HG02943 (cell line): ENCODE measurements at regions not wholly inside any gene's neighbourhood (a gene's known extent, or its start where the extent isn't known, plus 50 kb on each side); places are given as distances from the start of the nearest gene placed in this dataset.
"Not testable (repeated sequence)": the region's sequence is repeated elsewhere in the genome, so short reads cannot be mapped to it uniquely, and the experiment has no call there.

Source experiments
- ATAC-seq: cut with Tn5 transposase; IDR thresholded peaks from one replicate; pipeline ENCODE4 v1.9.1; 2021; ENCODE audit warnings: mild to moderate bottlenecking, low read depth, moderate library complexity; ENCODE audit not compliant: unreplicated experiment

DNA sequence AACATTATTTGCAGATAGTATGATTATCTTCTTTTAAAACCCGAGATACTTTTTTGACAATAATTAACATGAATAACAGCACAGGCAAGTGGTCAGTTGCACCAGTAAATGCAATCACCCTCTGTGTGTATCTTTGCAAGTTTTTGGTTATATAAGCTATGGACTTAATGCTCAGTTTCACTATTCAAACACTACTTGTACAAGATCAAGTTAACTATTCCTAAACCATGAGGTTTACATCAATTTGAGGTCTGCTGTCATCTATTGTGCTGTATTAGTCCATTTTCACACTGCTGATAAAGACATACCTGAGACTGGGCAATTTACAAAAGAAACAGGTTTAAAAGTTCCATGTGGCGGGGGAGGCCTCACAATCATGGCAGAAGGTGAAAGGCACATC is 323.2 kb downstream of the NR4A2 start:
- ATAC-seq, result no peak

DNA sequence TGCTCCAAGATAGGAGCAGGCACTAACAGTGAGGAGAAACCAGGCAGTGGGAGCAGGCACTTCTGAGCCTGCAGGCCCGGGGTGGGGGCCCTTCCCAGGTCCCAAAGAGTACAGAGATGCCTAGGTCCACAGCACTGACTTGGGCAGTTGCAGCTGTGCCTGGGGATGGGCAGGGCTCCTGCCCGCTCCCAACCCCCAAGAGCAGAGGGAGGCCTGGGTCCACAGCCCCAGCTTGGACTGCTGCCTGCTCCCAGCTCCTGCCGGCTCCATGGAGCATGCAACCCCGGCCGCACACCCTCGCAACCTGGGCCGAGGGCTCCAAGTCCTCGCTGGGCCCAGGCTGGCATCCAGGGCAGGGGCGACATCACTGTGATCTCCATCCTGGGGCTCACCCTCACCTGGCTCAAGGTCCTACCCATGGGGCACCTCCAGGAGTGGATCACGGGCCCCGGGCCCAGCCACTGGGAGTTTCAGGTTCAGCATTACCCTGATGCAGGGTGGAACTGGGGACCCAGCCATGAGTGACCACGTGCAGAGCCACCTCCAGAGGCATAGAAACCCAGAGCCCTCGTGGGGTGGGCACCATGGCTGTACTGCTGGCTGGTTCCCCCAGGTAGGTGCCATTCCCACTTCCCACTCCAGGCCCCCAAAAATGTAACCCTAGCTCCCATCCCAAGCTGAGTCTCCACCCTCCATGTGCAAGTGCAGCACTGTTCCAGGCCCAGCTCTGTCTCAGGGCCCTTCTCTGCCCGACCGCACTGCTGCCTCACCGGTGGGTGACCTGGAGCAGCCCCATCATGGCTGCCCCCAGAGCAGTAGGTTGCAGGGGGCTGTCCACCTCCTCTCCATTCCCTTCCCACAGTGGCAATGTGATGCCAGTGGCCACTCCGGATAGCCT is 325.6 kb downstream of the NR4A2 start:
- no peak for ATAC-seq

DNA sequence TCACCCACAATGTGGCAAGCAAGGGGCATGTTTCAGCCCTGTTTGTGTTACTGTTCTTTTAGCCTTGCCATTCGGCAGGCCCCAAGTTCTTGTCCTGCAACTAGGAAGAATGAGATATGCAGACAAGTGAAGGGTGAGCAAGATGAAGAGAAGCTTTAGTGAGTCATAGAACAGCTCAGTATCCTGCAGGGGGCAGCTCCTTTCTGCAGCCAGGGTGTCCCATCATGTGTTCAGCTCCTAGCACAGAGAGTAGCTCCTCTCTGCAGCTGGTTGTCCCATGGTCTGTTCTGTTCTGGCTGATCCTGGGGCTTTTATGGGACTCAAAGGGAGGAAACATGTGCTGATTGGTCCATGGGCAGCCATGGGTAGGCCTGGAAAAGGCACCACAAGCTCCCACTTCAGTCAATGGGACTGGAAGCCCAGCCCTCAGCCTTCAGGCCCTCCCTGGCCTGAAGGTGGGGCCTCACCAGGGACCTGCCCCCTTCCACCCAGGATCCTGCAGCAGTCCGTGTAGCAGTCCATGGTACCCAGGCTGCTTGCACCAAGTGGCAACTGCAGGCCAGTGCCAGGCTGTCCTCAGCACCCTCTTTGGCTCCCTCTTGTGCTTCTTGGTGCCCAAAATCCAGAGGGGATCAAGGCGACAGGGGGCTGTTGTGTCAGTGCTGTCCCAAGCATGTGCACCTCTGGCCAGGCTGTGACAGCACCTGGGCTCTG is 326.4 kb downstream of the NR4A2 start:
- ATAC-seq, result no peak

DNA sequence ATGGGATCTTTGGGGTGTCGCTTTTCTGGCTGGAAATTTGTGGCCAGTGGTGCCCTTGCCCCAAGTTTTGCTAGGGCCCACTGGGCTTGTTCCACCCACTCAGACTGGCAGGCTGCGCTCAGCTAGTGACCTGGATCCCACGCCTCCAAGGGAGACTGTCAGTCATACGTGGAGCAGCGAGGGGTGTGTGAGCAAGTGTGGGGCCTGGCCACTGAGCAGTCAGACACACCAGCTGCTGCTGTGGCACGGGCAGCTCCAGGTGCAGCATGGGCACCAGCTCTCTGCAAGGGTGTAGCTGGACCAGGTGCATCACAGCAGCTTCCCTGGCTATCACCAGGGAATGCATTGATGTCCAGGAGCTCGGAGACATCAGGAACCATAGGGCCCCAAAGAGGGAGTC is 327.0 kb downstream of the NR4A2 start:
- ATAC-seq, result no peak

DNA sequence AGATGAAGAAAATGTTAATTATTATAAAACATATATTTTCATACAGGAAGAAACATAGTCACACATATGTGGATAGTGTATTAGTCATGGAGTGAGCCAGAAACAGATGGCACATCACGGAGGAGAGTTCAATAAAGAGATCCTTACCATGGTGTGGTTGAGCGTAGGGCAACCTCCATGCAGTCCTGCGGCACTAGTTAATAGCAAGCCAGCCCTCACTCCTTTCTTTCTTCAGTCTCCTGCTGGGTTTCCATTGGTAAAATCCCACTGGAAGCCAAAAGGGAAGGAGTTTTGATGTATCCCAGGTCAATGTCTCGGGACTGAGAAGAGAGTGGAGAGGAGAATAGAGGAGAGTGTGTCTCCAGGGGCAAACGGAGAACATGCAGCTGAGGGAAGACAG is 328.1 kb downstream of the NR4A2 start:
- no peak for ATAC-seq

DNA sequence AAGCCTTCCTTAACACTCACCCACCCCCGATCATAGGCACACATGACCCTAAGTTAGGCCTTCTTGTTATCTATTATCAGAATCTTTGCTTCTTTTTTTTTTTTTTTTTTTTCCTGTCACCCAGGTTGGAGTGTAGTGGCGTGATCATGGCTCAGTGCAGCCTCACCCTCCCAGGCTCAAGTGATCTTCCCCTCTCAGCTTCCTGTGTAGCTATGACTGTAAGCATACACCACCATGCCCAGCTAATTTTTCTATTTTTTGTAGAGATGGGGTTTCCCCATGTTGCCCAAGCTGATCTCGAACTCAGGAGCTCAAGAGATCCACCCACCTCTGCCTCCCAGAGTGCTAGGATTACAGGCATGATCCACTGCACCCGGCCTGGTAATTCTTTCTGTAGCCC is 328.7 kb downstream of the NR4A2 start:
- ATAC-seq, result no peak

DNA sequence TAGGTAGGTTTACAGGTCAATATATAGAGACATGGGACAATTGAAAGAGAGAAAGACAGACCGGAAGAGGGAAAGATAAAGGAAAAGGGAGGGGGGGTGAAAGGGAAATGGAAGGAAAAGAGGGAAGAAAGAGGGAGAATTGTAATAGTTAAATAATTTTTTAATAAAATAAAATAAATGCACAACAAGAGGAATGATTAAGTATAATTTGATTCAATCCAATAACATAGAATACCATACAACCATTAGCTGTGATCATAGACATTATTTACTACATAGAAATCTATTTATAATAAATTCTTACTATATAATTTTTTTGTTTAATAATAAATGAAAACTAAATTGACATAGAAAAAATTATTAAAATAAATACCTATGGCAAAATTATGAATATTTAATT is 330.7 kb downstream of the NR4A2 start:
- no peak for ATAC-seq

DNA sequence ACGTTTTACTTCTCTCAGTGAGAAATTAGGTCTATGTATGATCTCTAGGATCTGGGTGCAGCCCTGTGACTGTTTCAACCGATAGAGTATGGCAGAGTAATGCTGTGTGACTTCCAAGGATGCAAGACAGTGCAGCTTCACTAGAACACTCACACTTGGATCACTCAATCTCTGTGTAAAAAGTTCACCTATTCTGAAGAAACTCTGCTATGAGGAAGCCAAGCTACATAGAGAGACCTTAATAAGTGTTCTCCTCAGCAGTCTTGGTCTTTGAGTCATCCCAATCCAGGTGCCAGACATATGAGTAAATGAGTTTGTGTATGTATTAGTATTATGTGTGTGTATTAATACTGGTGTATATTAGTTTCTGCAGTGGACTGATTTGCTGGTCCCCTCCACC is 335.0 kb downstream of the NR4A2 start:
- ATAC-seq, result no peak

DNA sequence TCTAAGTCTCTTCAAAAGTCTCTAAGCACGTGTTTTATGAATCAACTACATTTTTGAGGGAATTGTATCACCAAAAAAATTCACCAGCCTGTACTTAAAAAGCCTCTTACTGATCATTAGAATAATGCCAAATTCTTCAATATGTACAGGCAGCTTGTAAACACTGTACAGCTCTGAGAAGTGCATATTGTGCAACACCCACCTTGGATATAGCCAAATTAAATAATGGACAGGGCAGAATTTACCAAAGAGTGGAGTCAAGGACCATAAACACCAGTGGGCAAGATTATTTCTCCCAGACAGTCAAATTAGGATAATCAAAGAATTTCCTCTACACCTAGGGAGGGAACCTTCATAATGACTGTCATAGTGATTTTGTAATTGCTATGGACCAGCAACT is 338.2 kb downstream of the NR4A2 start:
- ATAC-seq, result no peak

DNA sequence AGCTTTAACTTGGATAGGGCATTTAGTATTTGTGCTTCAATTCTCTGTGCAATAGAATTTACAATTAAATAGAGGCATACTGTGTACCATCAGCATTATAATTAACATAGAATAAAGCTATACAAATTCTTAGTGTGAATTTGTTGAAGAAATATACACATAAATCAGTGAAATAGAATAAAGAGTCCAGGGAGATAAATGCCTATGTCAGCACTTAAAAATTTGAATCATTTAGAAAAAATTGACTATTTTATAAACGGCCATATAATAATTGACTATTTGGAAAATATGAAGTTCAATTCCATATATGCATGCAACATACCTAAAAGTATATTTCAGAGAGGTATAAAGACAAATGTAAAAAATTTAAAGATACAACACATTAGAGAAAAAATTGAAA is 348.7 kb downstream of the NR4A2 start:
- no peak for ATAC-seq

DNA sequence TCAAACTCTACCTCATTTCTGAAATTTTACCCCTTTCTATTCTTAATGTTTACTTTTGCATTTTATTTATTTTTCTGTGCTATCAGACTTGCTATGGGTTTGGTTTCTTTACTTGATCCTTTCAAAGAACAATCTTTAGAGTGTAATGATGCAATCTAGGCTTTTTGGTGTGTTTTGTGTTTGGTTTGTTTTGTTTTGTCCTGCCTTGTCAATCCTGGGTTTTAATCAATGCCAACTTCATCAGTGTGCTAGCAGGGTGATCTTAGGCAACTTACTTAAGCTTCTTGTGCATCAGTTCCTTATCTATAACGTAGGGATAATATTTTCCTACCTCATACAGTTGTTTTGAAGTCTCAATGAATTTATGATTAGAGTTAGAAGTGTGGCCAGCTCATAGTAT is 350.4 kb downstream of the NR4A2 start:
- no peak for ATAC-seq

DNA sequence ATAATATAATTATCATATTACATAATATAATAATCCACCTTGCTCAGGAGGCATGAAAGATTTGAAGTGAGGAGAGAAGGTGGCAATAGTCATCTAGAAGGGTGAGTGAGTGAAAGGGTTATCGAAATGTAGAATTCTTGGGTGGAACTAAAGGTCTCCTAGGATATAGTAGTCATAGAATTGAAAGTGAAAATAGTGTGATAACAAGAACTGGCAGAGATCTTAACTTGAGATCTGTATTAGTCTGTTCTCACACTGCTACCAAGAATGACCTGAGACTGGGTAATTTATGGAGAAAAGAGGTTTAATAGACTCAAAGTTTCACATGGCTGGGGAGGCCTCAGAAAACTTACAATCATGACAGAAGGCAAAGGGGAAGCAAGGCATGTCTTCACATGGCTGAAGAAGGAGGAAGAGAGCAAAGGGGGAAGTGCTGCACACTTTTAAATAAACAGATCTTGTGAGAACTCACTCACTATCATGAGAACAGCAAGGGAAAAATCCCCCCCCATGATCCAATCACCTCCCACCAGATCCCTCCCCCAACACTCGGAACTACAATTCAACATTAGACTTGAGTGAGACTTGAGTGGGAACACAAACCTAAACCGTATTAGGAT is 351.5 kb downstream of the NR4A2 start:
- ATAC-seq, result no peak

DNA sequence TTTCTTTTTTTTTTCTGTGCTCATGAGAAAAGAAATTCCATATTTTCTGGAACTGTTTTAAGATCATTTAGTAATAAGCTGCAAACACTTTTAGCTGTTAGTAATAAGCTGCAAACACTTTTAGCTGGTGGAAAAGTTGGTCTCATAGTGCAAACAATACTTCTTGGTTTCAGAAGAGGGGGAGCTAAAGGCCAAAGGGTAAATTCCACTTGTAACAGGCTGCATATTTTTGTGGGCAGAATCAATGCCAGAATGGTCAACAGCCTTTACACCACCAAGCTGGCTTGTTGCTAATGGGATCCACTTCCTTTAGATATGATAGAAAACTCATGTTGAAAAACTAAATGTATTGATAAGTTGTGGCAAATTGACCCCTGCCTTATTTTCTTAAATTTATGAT is 356.8 kb downstream of the NR4A2 start:
- no peak for ATAC-seq

DNA sequence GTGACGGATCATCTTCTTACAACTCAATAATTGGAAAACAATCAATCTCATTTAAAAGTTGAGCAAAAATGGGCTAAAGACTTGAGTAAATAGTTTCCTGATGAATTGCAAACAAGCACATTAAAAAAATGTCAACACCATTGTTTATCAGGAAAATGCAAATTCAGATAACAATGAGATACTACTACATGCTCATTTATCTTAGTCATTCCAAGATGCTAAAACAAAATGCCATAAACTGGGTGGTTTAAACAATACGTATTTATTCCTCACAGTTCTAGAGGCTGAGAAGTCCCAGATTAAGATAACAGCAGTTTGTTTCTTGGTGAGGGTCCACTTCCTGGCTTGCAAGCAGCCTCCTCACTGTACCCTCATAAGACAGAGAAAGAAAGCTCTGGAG is 359.6 kb downstream of the NR4A2 start:
- no peak for ATAC-seq

DNA sequence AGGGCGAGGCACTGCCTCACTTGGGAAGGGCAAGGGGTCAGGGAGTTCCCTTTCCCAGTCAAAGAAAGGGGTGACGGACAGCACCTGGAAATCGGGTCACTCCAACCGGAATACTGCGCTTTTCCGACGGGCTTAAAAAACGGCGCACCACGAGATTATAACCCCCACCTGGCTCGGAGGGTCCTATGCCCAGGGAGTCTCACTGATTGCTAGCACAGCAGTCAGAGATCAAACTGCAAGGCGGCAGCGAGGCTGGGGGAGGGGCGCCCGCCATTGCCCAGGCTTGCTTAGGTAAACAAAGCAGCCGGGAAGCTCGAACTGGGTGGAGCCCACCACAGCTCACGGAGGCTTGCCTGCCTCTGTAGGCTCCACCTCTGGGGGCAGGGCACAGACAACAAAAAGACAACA is 366.5 kb downstream of the NR4A2 start:
- not testable (repeated sequence) for ATAC-seq

DNA sequence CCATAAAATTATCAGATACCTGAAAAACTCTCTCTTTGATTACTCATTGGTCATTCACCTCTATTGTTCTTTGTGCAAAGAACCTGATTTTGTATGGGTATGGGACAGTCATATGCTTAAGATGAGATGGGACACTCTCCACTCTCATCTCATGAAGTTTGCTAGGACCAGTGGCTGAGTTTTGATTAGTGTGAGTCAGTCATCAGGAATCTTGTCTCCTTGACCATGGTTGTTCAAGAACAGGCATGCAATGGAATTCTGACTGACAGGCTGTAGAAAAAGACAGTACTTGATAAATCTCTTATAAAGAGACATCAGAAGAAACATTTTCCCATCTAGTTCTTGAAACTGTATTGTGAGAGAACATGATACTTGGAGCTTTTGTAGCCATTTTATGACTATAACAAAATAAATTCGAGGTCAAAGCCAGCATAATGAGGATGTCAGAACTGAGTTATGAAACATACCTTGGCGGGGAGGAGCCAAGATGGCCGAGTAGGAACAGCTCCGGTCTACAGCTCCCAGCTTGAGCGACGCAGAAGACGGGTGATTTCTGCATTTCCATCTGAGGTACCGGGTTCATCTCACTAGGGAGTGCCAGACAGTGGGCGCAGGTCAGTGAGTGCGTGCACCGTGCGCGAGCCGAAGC is 367.0 kb downstream of the NR4A2 start:
- ATAC-seq, result no peak

DNA sequence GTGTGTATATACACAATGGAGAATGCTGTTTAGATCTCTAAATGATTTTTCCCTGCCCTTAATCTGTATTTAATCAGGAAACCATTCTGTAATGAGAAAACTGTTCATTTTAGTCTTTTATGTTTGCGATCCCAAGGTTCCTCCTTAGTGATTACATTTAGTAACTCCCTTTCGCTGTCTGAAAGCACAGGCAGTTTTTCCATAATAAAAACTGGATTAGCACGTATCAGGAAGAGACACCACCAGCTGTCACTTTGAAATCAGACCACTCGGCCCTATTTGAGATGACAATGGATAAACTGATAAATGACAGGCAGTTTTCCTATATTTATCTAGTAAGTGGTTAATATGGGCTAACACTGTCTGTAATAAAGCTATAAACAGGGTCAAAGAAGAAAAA is 370.9 kb downstream of the NR4A2 start:
- no peak for ATAC-seq

DNA sequence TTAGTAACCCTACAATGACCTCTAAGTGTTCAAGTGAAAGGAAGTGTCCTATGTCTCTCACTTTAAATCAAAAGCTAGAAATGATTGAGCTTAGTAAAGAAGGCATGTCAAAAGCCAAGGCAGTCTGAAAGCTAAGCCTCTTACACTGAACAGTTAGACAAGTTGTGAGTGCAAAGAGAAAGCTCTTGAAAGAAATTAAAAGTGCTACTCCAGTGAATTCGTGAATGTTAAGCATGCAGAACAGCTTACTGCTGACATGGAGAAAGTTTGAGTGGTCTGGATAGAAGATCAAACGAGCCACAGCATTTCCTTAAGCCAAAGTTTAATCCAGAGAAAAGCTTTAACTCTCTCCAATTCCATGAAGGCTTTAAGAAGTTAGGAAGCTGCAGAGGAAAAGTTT is 373.7 kb downstream of the NR4A2 start:
- ATAC-seq, result no peak

DNA sequence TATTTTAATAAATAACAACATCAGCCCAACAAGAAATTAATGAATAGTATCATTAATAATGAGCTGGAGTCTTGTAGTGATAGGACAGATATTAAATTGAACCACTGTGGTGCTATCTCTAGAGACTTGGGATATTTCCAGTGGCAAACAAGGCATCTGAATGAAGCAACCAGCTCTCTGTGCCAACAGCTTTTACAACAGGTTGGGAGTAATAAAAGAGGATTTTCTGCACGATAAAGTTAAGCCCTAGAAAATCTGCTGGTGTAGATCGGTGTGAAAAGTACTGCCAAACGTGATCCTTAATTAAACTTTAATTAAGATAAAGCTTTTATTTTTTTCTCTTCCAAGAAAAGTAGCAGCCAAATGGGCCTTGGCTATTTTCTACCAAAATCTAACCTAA is 385.5 kb downstream of the NR4A2 start:
- no peak for ATAC-seq

DNA sequence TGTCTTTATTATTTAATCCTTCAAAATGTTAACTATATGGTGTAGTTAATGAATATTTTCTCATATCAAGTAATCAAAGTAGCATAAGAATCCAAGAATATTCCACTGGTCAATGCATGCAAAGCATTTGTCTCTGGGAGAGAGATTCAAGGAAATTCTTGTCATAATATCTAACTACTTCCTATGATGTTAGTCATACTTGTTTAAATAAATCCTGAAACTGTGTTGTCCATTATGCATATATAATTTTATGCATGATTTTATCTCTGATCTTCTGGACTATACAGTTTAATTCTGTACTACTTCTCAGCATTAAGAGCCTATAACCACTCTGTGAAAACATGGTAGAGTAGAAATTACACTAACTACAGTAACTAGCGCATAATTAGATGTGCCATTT is 388.3 kb downstream of the NR4A2 start:
- ATAC-seq, result no peak

DNA sequence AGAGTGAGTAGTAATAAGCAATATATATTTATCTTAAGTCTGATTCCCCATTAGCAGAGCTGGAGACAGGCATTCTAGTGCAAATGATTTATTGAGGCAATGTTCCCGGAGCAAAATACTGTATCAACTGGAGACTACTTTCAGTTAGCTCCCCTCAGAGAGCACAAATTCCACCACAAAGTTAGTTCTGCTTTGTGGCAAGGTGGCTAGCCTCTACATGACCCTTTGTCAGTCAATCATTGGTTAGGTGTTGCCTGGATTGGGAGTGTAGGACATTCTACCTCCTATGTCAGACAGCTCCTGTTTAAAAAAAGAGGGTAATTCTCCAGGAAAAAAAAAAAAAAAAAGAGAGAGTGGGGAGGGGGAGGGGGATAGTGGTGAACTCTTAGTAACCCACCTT is 402.2 kb downstream of the NR4A2 start:
- ATAC-seq, result no peak
